ENCODE measurements at regions not wholly inside any gene's neighbourhood (a gene's known extent, or its start where the extent isn't known, plus 50 kb on each side); places are given as distances from the start of the nearest gene placed in this dataset.

GRCh38 chr9:106420511-106420944 is 442.4 kb upstream of the ZNF462 start:
- TF ChIP-seq TAF1 (IDR thresholded peaks at IDR 0.05; ENCODE audit: borderline replicate concordance, insufficient read depth, low read length) = no peak
- TF ChIP-seq POLR2AphosphoS5 (IDR thresholded peaks at IDR 0.05; ENCODE audit: low read depth, low read length) = no peak
- TF ChIP-seq FOXP2 (optimal IDR thresholded peaks at IDR 0.05; ENCODE audit: borderline replicate concordance, extremely low read depth, extremely low read length, insufficient read depth) = peak; percentile 71
- no peak for TF ChIP-seq REST (IDR thresholded peaks at IDR 0.05; ENCODE audit: insufficient read depth in 1 of 2, low read depth in 2 of 2, low read length in 2 of 2)

Data from PFSK-1 (cell line).